K562 (cell line): ENCODE measurements at regions not wholly inside any gene's neighbourhood (a gene's known extent, or its start where the extent isn't known, plus 50 kb on each side); places are given as distances from the start of the nearest gene placed in this dataset.

ENCODE experiments used
- ATAC-seq: fragments of 200-7000 bp; cut with Tn5 transposase; 3 replicates; pipeline ENCODE4 v1.9.1; 2020; ENCODE audit warnings: moderate library complexity
- BruUV-seq: library from RNA; stranded (reverse); fragments of 400-500 nt; replicated peaks from 2 replicates; lab custom pipeline; 2021; lab: Mats Ljungman, UMichigan
- CTCF ChIA-PET: fragments of 300-600 bp; formaldehyde crosslinking; extraction: SDS; loops from one replicate; lab custom pipeline; 2021; ENCODE audit warnings: low intra/inter-chr PET ratio; lab: Yijun Ruan, JAX
- POLR2A ChIA-PET: fragments of 300-600, 350-650 bp; sonication (Branson Sonifier 250); formaldehyde crosslinking; extraction: SDS; loops from one replicate; lab custom pipeline; 2021; ENCODE audit warnings: antibody characterized with exemption, inconsistent platforms; lab: Yijun Ruan, JAX
- DNase-seq, 4 experiments: peaks; one replicate each; pipeline versions ENCODE4 v3.0.0 to v3.0.0-alpha.2; 2011 to 2018; ENCODE audit warnings: low spot score in 3 of 4, mixed read lengths in 3 of 4; ENCODE audit errors: extremely low read depth in 1 of 4
- FAIRE-seq: peaks from 2 replicates; lab custom pipeline; 2011; peaks lifted over from hg19 to GRCh38; lab: Jason Lieb, UNC
- H2AFZ ChIP-seq: 2 replicates; pipeline ENCODE4 v1.6.0; 2011; ENCODE audit warnings: low read depth, low read length, control low read depth, inconsistent platforms
- H3K27ac ChIP-seq: fragments of 200-600 bp; 3 replicates; pipeline ENCODE4 v1.8.0; 2011; ENCODE audit warnings: low read depth, mild to moderate bottlenecking, control low read depth, inconsistent platforms, low read length, moderate library complexity, mixed read lengths; ENCODE audit errors: extremely low read depth
- H3K27me3 ChIP-seq, 2 experiments: fragments of 300-600 bp in 1 of 2; 2 replicates in 1 of 2; 3 replicates in 1 of 2; pipeline versions ENCODE4 v1.6.0 to v1.8.0; 2011; ENCODE audit warnings: inconsistent platforms in 2 of 2, low read length in 2 of 2, mild to moderate bottlenecking in 1 of 2, mixed read lengths in 1 of 2, moderate library complexity in 1 of 2; ENCODE audit not compliant: control insufficient read depth in 2 of 2, insufficient read depth in 2 of 2
- H3K36me3 ChIP-seq: fragments of 300-600 bp; 3 replicates; pipeline ENCODE4 v1.8.0; 2011; ENCODE audit warnings: mild to moderate bottlenecking, low read length, inconsistent platforms; ENCODE audit not compliant: control insufficient read depth, insufficient read depth
- H3K4me1 ChIP-seq, 2 experiments: fragments of 200-600 bp in 1 of 2; replicated peaks in 1 of 2; 2 replicates in 1 of 2; 3 replicates in 1 of 2; pipeline versions ENCODE4 v1.5.1 to v1.8.0; 2011; ENCODE audit warnings: inconsistent platforms in 2 of 2, low read length in 2 of 2, mild to moderate bottlenecking in 1 of 2, mixed read lengths in 1 of 2, moderate library complexity in 1 of 2; ENCODE audit not compliant: control insufficient read depth in 2 of 2, insufficient read depth in 2 of 2
- H3K4me2 ChIP-seq: 2 replicates; pipeline ENCODE4 v1.6.1; 2011; ENCODE audit warnings: low read length, control low read depth, inconsistent platforms, mixed read lengths; ENCODE audit not compliant: insufficient read depth
- H3K4me3 ChIP-seq: fragments of 200-600 bp; sonication (generic), shearing (Covaris generic); 2 replicates; pipeline ENCODE4 v1.5.1; 2016; ENCODE audit warnings: control low read depth, inconsistent platforms
- H3K79me2 ChIP-seq: fragments of 200-600 bp; 3 replicates; pipeline ENCODE4 v1.8.0; 2011; ENCODE audit warnings: low read length, inconsistent platforms; ENCODE audit not compliant: control insufficient read depth, insufficient read depth
- H3K9ac ChIP-seq, 2 experiments: 2 replicates each; pipeline versions ENCODE4 v1.6.0 to v1.6.1; 2011; ENCODE audit warnings: low read depth in 2 of 2, low read length in 2 of 2, control low read depth in 1 of 2, inconsistent platforms in 1 of 2, mild to moderate bottlenecking in 1 of 2, mixed read lengths in 1 of 2; ENCODE audit not compliant: insufficient read depth in 1 of 2
- H3K9me1 ChIP-seq: one replicate; pipeline ENCODE4 v1.6.0; 2011; ENCODE audit warnings: inconsistent platforms, mild to moderate bottlenecking, low read length, moderate library complexity; ENCODE audit not compliant: control insufficient read depth, insufficient read depth
- H3K9me3 ChIP-seq: replicated peaks from 2 replicates; pipeline ENCODE4 v1.5.1; 2011; ENCODE audit warnings: low read depth, low read length, inconsistent platforms; ENCODE audit not compliant: control insufficient read depth, insufficient read depth
- H4K20me1 ChIP-seq: replicated peaks from 2 replicates; pipeline ENCODE4 v1.6.1; 2011; ENCODE audit warnings: low read length, inconsistent platforms, mixed read lengths; ENCODE audit not compliant: control insufficient read depth, insufficient read depth
- ASH1L ChIP-seq: fragments of 450-650 bp; IDR thresholded peaks from 2 replicates; pipeline ENCODE4 v1.6.1; 2018; ENCODE audit warnings: borderline replicate concordance, mild to moderate bottlenecking, low read depth; ENCODE audit not compliant: partially characterized antibody
- C11orf30 ChIP-seq: fragments of 450-650 bp; IDR thresholded peaks from 2 replicates; pipeline ENCODE4 v1.6.1; 2016; ENCODE audit warnings: low read depth, mild to moderate bottlenecking
- HMGXB4 ChIP-seq: sonication (generic); formaldehyde crosslinking; IDR thresholded peaks from 2 replicates; pipeline ENCODE4 v1.8.1; 2023; ENCODE audit warnings: mild to moderate bottlenecking, missing genetic modification reagents
- NR0B1 ChIP-seq: fragments of 450-650 bp; IDR thresholded peaks from one replicate; pipeline ENCODE4 v1.6.1; 2018; ENCODE audit warnings: mild to moderate bottlenecking, moderate library complexity; ENCODE audit not compliant: partially characterized antibody
- SNIP1 ChIP-seq: fragments of 450-650 bp; IDR thresholded peaks from 2 replicates; pipeline ENCODE4 v1.7.1; 2017; ENCODE audit warnings: low read depth, mild to moderate bottlenecking
- ZBTB17 ChIP-seq: fragments of 450-650 bp; formaldehyde crosslinking; IDR thresholded peaks from 2 replicates; pipeline ENCODE4 v1.4.0; 2020; ENCODE audit warnings: mild to moderate bottlenecking
- ZKSCAN3 ChIP-seq: fragments of 250-450 bp; sonication (Bioruptor Pico); IDR thresholded peaks from 2 replicates; pipeline ENCODE4 v1.4.0; 2020
- WGBS: fragments of 100-300 bp; shearing (Covaris generic); methylation state at CpG from one replicate; pipeline ENCODE4 v1.1.6; 2016; ENCODE audit warnings: low coverage, mixed read lengths; ENCODE audit not compliant: insufficient coverage; ENCODE audit errors: missing lambda C conversion rate; 5-methylcytosine and 5-hydroxymethylcytosine counted together
- in situ Hi-C: fragments of 300-500 bp; cut with MboI; formaldehyde crosslinking; loops from 4 replicates; pipeline ENCODE4 v1.15.0; 2018; ENCODE audit warnings: inconsistent platforms, mixed read lengths
- intact Hi-C: fragments of 100-400 bp; cut with micrococcal nuclease; formaldehyde crosslinking; loops from 2 replicates; pipeline ENCODE4 v1.14.2; 2022
- TF ChIP-seq, protein P1 (sequence below): fragments of 250-450 bp; sonication (Bioruptor Pico); IDR thresholded peaks from 2 replicates; pipeline ENCODE4 v1.8.0; 2022; ENCODE audit warnings: inconsistent platforms

DNA sequence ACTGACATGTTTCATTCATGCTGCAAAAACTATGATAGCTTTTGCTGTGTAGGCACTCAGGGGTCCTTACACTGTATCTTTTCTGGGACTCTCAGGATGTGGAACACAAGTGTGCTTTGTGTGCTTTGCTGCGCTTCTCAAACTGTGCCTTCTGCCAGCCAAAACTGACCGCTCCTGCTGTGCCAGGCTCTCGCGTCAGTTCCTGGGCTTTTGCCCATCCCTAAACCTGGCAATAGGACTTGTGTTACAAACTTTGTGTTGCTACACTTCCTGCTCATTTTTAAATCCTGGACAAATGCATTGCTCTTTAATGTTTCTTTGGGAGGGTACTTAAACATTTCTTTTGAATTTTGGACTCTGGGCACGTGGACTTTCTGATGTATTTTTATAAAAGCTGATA lies 60.3 kb downstream of the DIPK2A start (continued):
- TF ChIP-seq C11orf30, result no peak

DNA sequence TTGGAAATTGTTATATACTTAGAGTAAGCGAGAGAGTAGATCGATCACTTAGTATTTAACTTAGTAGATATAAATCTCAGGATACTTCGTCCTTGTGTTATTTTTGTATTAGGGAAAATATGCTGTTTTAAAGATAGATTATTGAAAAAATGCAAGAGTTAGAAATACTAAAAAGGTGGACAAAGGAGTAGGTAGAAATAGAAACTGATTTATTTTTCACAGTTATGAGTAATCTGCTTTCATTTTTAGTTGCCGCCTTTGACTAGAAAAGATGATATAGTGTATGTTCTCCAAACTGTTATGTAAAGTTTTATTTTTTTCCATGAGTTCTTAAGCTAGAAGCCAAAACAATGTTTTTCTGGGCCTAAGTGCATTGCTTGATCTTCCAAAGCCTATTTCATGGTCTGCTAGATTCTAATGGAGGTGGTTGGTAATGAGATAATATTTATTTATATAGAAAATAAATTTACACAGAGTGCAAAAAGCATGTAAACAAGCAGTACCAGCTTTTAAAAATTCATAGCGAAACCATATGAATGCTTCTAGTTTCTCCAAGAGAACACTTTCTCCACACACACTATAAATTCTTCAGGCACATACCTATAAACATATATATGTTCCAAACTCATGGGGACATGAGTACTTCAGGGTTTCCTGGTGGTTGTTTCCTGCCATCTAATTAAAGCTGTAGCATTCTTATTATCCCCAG lies 61.1 kb downstream of the DIPK2A start:
- Histone ChIP-seq H3K4me1 (no peaks in the 10 kb centered on the region), H3K9ac (no peak overlapping the region), H3K27ac (no peak overlapping the region), H3K27me3 (no peaks in the 10 kb centered on the region), H3K4me2 (no peak overlapping the region), H3K9me3 (no peaks in the 10 kb centered on the region), H3K79me2 (no peaks in the 10 kb centered on the region), H2AFZ (no peak overlapping the region), H3K9me1 (no peaks in the 10 kb centered on the region), H3K4me3 (no peak overlapping the region), H4K20me1 (no peaks in the 10 kb centered on the region), H3K36me3 (no peaks in the 10 kb centered on the region)
- no peak for TF ChIP-seq ASH1L
- TF ChIP-seq, protein P1, sequence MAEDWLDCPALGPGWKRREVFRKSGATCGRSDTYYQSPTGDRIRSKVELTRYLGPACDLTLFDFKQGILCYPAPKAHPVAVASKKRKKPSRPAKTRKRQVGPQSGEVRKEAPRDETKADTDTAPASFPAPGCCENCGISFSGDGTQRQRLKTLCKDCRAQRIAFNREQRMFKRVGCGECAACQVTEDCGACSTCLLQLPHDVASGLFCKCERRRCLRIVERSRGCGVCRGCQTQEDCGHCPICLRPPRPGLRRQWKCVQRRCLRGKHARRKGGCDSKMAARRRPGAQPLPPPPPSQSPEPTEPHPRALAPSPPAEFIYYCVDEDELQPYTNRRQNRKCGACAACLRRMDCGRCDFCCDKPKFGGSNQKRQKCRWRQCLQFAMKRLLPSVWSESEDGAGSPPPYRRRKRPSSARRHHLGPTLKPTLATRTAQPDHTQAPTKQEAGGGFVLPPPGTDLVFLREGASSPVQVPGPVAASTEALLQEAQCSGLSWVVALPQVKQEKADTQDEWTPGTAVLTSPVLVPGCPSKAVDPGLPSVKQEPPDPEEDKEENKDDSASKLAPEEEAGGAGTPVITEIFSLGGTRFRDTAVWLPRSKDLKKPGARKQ (CRISPR knock-in tag), result no peak
- no peak for TF ChIP-seq ZKSCAN3 (CRISPR knock-in tag)
- no peak for TF ChIP-seq ZBTB17
- no peak for TF ChIP-seq HMGXB4 (CRISPR knock-in tag)
- no peak for TF ChIP-seq NR0B1
- TF ChIP-seq SNIP1, result no peak
- CTCF ChIA-PET, result no interaction called here
- no TSS peak for BruUV-seq
- POLR2A ChIA-PET, result interaction anchor here (0.6 to 0.8 kb wide), 2 partner anchors 19 to 292 kb away, joined by 3 read pairs; no protein-coding TSS in a partner anchor
- in situ Hi-C loops (no loop called here), intact Hi-C loops (no loop called here)
- 12% methylated on average over 5 of the region's 5 CpGs for WGBS
- FAIRE-seq (no peak), DNase-seq (no peak), ATAC-seq (no peak)
